ENCODE measurements at regions not wholly inside any gene's neighbourhood (a gene's known extent, or its start where the extent isn't known, plus 50 kb on each side); places are given as distances from the start of the nearest gene placed in this dataset.

DNA sequence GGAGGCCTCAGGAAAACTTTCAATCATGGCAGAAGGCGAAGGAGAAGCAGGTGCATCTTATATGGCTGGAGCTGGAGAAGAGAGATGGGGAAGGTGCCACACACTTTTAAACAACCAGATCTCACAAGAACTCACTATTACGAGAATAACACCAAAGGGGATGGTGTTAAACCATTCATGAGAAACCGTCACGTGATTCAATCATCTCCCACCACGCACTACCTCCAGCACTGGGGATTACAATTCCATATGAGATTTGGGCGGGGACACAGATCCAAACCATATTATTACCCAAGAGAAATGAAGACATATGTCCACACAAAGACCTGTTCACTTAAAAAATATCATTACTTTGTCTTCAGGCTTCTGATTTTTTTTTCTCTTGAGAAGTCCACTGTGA lies 518.5 kb downstream of the DCDC2C start:
- TF ChIP-seq SP1 (IDR thresholded peaks at IDR 0.05; ENCODE audit: low read depth), result no peak
- no peak for TF ChIP-seq EZH2phosphoT487 (IDR thresholded peaks at IDR 0.05; ENCODE audit: borderline replicate concordance)
- no peak for TF ChIP-seq POLR2AphosphoS5 (IDR thresholded peaks at IDR 0.05; ENCODE audit: low read depth, low read length)
- no peak for TF ChIP-seq CTCF (IDR thresholded peaks at IDR 0.05 in 2 of 3, conservative IDR thresholded peaks at IDR 0.05 in 1 of 3; ENCODE audit: borderline replicate concordance in 1 of 3, insufficient read depth in 1 of 3, low read depth in 2 of 3, low read length in 2 of 3)
- no peak for TF ChIP-seq EGR1 (IDR thresholded peaks at IDR 0.05; ENCODE audit: low read depth)
- no peak for TF ChIP-seq EZH2 (IDR thresholded peaks at IDR 0.05)
- no peak for TF ChIP-seq CEBPB (IDR thresholded peaks at IDR 0.05; ENCODE audit: low read depth)
- TF ChIP-seq RAD21 (IDR thresholded peaks at IDR 0.05; ENCODE audit: low read depth), result no peak
- no peak for TF ChIP-seq REST (IDR thresholded peaks at IDR 0.05; ENCODE audit: low read depth)
- TF ChIP-seq, protein P1, sequence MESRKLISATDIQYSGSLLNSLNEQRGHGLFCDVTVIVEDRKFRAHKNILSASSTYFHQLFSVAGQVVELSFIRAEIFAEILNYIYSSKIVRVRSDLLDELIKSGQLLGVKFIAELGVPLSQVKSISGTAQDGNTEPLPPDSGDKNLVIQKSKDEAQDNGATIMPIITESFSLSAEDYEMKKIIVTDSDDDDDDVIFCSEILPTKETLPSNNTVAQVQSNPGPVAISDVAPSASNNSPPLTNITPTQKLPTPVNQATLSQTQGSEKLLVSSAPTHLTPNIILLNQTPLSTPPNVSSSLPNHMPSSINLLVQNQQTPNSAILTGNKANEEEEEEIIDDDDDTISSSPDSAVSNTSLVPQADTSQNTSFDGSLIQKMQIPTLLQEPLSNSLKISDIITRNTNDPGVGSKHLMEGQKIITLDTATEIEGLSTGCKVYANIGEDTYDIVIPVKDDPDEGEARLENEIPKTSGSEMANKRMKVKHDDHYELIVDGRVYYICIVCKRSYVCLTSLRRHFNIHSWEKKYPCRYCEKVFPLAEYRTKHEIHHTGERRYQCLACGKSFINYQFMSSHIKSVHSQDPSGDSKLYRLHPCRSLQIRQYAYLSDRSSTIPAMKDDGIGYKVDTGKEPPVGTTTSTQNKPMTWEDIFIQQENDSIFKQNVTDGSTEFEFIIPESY (IDR thresholded peaks at IDR 0.05; ENCODE audit: extremely low read depth, insufficient replicate concordance, low read length), result no peak
